GM10266 (cell line): ENCODE measurements at regions not wholly inside any gene's neighbourhood (a gene's known extent, or its start where the extent isn't known, plus 50 kb on each side); places are given as distances from the start of the nearest gene placed in this dataset.

ENCODE experiments used
- DNase-seq: peaks from one replicate; pipeline ENCODE4 v3.0.0; 2012; ENCODE audit errors: extremely low spot score
- TF ChIP-seq, protein P1 (sequence below): IDR thresholded peaks from 2 replicates; pipeline ENCODE4 v1.5.1; 2012; ENCODE audit warnings: mild to moderate bottlenecking, low read depth; ENCODE audit not compliant: control insufficient read depth, insufficient read depth; ENCODE audit errors: missing control alignments

DNA sequence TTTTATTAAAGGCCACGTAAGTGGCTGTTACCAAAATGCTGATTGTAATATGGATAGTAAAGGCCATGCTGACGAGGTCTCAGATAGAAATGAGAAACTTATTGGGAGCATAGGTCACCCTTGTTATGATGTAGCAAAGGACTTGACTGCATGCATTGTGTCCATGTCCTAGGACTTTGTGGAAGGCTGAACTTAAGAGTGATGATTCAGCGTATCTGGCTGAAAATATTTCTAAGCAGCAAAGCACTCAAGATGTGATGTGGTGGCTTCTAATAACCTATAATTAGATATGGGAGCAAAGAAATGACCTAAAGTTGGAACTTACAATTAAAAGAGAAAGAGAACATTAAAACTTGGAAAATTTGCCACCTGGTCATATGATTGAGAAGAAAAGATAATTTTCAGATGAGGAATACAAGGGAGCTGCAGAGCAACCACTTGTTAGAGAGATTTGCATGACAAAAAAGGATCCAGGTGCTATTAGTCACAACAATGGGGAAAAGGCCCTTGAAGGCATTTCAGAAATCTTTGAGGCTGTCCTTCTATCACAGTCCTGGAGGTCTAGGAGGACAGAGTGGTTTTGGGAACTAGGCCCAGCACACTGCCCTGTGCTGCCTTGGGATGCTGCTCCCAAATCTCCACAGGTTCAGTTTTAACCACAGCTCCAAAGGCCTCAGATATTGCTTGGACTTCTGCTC lies 793.7 kb upstream of the LCORL start:
- TF ChIP-seq, protein P1, sequence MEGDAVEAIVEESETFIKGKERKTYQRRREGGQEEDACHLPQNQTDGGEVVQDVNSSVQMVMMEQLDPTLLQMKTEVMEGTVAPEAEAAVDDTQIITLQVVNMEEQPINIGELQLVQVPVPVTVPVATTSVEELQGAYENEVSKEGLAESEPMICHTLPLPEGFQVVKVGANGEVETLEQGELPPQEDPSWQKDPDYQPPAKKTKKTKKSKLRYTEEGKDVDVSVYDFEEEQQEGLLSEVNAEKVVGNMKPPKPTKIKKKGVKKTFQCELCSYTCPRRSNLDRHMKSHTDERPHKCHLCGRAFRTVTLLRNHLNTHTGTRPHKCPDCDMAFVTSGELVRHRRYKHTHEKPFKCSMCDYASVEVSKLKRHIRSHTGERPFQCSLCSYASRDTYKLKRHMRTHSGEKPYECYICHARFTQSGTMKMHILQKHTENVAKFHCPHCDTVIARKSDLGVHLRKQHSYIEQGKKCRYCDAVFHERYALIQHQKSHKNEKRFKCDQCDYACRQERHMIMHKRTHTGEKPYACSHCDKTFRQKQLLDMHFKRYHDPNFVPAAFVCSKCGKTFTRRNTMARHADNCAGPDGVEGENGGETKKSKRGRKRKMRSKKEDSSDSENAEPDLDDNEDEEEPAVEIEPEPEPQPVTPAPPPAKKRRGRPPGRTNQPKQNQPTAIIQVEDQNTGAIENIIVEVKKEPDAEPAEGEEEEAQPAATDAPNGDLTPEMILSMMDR: no peak
- no peak for DNase-seq

DNA sequence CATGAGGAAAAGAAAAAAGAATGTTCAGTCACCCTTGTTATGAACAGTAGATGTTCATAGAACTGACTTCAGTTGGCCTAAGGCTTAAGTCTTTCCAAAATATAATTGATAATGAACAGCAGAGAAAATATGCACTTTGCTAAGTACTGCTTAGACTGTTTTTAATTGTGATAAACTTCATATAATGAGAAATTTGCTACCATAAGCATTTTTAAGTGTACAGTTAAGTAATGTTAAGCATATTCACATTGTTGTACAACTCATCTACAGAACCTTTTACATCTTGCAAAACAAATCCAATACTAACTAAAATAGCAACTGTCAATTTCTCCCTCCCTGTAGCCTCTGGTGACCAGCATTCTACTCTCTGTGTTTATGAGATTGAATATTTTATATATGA lies 792.2 kb upstream of the LCORL start:
- no peak for DNase-seq
- TF ChIP-seq, protein P1: no peak

DNA sequence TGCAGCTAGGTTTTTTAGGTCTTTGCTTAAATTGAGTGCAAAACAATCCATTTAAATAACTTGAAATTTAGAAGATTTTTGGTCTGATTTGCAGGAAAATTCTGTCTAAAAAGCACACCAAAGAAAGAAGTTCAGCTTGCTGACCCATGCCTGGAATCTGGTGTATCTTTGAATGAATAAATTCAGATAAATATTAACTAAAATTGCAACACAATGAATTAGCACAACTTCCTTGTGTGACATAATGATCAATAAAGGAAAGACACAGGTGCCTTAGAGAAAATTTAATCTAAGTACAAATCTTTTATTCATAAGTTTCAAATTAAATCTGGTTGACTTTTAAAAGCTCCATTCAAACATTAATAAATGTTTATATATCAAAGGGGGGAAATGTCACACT lies 791.5 kb upstream of the LCORL start:
- DNase-seq: no peak
- TF ChIP-seq, protein P1: no peak

DNA sequence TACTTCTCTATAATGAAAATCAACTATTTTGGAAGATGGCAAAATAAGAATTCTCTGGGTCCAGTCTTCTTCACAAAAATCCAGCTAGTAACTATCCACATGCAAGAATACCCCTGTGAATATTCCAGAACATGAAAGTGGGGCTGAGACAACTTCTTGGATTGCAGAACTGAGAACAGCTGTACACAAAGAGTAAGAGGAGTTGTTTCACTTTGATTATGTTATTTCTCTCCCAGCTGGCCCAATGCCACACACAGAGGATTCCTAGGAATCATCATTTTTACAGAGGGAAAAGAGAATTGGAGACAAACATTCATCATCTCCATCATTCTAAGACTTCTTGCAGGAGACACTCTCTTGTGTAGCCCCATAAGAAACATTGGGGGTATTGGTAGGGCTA lies 782.2 kb upstream of the LCORL start:
- TF ChIP-seq, protein P1: no peak
- DNase-seq: no peak

DNA sequence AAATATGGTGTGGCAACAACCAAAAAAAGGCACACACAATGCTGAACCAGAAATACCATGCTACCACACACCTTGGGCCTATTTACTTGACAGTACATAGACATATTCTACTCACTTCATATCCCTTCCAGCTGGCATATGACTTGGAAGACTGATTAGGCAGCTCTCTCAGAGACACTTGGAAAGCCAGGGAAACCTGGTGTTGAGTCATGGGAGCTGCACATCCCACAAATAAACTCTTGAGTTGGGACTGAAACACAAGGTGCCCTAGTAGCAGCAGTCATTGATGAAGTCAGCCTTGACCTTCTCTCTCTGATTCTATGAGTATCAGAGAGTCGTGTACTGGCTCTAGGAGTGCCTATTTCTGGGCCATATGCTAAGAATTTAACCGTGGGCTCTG lies 776.6 kb upstream of the LCORL start:
- TF ChIP-seq, protein P1: no peak
- DNase-seq: no peak

DNA sequence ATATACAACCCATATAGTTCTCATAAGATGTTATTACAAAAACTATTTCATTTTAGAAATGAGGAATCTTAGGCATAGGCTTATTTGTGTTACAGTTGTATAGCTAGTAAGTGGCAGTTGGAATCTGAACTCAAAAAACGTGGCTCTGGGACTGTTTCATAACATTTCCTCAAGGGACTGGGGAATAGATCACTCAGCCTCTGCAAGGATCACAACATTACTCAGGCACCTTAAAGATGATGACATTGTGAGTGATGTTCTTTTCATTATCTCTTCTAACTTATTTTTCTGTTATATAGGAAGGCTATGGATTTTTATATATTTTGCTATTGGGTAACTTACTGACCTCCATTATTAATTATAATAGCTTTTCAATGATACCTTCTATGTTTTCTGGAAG lies 774.2 kb upstream of the LCORL start:
- TF ChIP-seq, protein P1: no peak
- no peak for DNase-seq

DNA sequence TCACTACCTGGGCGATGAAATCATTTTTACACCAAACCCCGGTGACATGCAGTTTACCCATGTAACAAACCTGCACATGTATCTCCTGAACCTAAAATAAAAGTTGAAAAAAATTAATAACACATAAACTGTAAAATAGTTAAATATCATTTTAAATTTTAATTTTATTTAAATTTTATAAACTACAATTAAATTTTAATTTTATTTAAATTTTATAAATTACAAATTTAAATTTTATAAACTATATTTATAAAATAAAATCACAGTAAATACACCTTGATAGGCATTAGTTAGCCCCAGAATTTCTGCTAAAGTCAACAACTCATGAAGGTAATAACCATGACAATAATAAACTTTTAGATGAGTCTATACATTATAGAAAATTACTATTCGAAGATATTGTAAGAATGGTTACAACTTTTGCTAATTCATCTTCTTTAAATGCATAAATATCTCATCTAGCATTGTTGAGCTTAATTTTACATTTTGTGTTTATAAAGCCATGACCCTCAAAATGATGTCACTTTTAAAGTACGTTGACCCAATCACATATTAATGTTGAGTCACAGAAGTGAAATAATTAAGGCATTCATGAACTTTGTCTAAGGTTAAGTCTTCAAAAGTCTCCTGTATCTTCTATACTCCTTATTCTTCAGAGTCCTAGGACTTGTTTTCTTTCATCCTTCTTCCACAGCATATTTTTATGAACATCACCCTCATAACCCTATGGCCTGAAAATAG lies 755.8 kb upstream of the LCORL start:
- TF ChIP-seq, protein P1: no peak
- DNase-seq: no peak
